GM20000 (cell line): ENCODE measurements at regions not wholly inside any gene's neighbourhood (a gene's known extent, or its start where the extent isn't known, plus 50 kb on each side); places are given as distances from the start of the nearest gene placed in this dataset.

Source experiments
- DNase-seq: peaks from one replicate; pipeline ENCODE4 v3.0.0; 2012; ENCODE audit warnings: low spot score
- TF ChIP-seq, protein P1 (sequence below): IDR thresholded peaks from 2 replicates; pipeline ENCODE4 v1.5.1; 2012; ENCODE audit warnings: mild to moderate bottlenecking, control low read depth; ENCODE audit errors: extremely low read depth, missing control alignments

- no peak for DNase-seq
- TF ChIP-seq, protein P1, sequence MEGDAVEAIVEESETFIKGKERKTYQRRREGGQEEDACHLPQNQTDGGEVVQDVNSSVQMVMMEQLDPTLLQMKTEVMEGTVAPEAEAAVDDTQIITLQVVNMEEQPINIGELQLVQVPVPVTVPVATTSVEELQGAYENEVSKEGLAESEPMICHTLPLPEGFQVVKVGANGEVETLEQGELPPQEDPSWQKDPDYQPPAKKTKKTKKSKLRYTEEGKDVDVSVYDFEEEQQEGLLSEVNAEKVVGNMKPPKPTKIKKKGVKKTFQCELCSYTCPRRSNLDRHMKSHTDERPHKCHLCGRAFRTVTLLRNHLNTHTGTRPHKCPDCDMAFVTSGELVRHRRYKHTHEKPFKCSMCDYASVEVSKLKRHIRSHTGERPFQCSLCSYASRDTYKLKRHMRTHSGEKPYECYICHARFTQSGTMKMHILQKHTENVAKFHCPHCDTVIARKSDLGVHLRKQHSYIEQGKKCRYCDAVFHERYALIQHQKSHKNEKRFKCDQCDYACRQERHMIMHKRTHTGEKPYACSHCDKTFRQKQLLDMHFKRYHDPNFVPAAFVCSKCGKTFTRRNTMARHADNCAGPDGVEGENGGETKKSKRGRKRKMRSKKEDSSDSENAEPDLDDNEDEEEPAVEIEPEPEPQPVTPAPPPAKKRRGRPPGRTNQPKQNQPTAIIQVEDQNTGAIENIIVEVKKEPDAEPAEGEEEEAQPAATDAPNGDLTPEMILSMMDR = no peak
Measured at GRCh38 chr10:89829262-89829886, 128.0 kb downstream of the KIF20B start.

- DNase-seq = no peak
- TF ChIP-seq, protein P1 = no peak
Measured at GRCh38 chr10:89829887-89830269, 128.5 kb downstream of the KIF20B start.

DNA sequence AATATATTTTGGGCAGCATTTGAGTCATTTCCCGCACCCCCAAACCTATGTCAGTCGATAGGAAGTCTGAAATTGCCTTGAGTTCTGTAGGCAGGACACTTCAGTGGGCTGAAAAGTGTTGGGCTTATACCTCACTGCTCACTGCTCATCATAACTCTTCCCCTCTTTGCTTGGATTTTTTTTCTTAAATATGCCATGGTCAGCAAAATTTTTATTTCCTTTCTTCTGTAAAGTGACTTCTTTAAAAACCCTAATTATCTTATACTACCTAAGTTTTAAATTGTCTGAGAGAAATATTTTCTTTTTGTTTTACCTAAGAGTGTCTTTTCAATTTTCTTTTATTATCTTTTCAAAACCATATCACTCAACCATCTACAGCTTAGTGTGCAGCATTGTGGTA, 129.2 kb downstream of the KIF20B start:
- no peak for DNase-seq
- TF ChIP-seq, protein P1 = no peak

GRCh38 chr10:89836840-89837164, 135.4 kb downstream of the KIF20B start:
- TF ChIP-seq, protein P1 = no peak
- no peak for DNase-seq

GRCh38 chr10:89837165-89838043, 136.0 kb downstream of the KIF20B start:
- TF ChIP-seq, protein P1 = no peak
- peak; percentile 59 for DNase-seq

DNA sequence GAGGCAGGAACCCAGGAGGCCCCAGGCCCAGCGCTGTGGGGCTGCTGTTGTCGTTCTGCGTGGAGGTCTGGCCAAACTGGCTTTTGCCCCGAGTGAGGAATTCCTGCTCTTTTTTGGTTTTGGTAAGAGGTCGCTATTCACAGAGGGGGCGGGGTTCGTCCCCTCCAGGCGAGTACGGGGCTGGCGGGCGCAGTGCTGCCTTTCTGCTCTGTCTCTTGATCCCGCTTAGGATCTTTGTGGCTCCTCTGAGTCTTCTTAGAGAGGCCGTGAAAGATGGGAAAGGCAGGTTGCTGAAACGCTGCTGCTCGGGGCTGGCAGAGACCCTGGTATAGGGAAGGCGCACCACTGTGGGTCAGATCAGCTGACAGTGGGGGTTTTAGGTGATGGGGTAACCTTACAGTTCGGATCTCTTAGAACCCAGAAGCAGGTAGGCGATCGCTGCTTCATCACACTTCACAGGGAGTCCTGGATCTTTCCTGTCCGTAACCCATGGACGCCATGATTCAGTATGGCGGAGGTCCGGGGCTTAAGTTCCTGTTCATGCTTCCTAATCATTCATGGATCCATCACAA, 136.7 kb downstream of the KIF20B start:
- no peak for DNase-seq
- TF ChIP-seq, protein P1 = no peak
